Smooth muscle cell (in vitro differentiated cells): ENCODE measurements at regions not wholly inside any gene's neighbourhood (a gene's known extent, or its start where the extent isn't known, plus 50 kb on each side); places are given as distances from the start of the nearest gene placed in this dataset.

Experiments used
- DNase-seq: peaks from one replicate; lab custom pipeline; 2025; ENCODE audit not compliant: unreplicated experiment; lab: John Stamatoyannopoulos, UW
- H2AFZ ChIP-seq: fragments of 200-600 bp; sonication (generic); 2 replicates; pipeline ENCODE4 v1.6.0; 2016; ENCODE audit warnings: antibody characterized with exemption, low read depth, mild to moderate bottlenecking
- H3F3A ChIP-seq: fragments of 200-600 bp; sonication (generic); 2 replicates; pipeline ENCODE4 v1.6.0; 2017; ENCODE audit warnings: antibody characterized with exemption, low read depth
- H3K27ac ChIP-seq: fragments of 200-600 bp; sonication (generic); 2 replicates; pipeline ENCODE4 v1.5.1; 2016; ENCODE audit warnings: low read depth, mild to moderate bottlenecking
- H3K27me3 ChIP-seq: fragments of 200-600 bp; sonication (generic); 2 replicates; pipeline ENCODE4 v1.6.1; 2016; ENCODE audit warnings: low read depth, mild to moderate bottlenecking
- H3K36me3 ChIP-seq: fragments of 200-600 bp; sonication (generic); 2 replicates; pipeline ENCODE4 v1.5.1; 2016; ENCODE audit warnings: low read depth
- H3K4me1 ChIP-seq: fragments of 200-600 bp; sonication (generic); 2 replicates; pipeline ENCODE4 v1.5.1; 2016; ENCODE audit warnings: low read depth
- H3K4me2 ChIP-seq: fragments of 200-600 bp; sonication (generic); 2 replicates; pipeline ENCODE4 v1.6.0; 2016; ENCODE audit warnings: mild to moderate bottlenecking
- H3K4me3 ChIP-seq: fragments of 200-600 bp; sonication (generic); 2 replicates; pipeline ENCODE4 v1.5.1; 2016; ENCODE audit warnings: mild to moderate bottlenecking
- H3K79me2 ChIP-seq: fragments of 200-600 bp; sonication (generic); 2 replicates; pipeline ENCODE4 v1.6.0; 2016; ENCODE audit warnings: low read depth, mild to moderate bottlenecking
- H3K9ac ChIP-seq: fragments of 200-600 bp; sonication (generic); 2 replicates; pipeline ENCODE4 v1.6.0; 2016; ENCODE audit warnings: low read depth
- H3K9me3 ChIP-seq: fragments of 200-600 bp; sonication (generic); replicated peaks from 2 replicates; pipeline ENCODE4 v1.5.1; 2016; ENCODE audit warnings: low read depth
- H4K20me1 ChIP-seq: fragments of 200-600 bp; sonication (generic); 2 replicates; pipeline ENCODE4 v1.6.0; 2016; ENCODE audit warnings: low read depth
- WGBS: methylation state at CpG from one replicate; pipeline ENCODE4 v1.1.7; 2016; ENCODE audit warnings: low lambda C conversion rate; 5-methylcytosine and 5-hydroxymethylcytosine counted together
- TF ChIP-seq, protein P1 (sequence below): fragments of 200-600 bp; sonication (generic); IDR thresholded peaks from 2 replicates; pipeline ENCODE4 v1.5.1; 2017; ENCODE audit warnings: borderline replicate concordance, mild to moderate bottlenecking, antibody characterized with exemption; ENCODE audit not compliant: insufficient read depth, poor library complexity, severe bottlenecking

DNA sequence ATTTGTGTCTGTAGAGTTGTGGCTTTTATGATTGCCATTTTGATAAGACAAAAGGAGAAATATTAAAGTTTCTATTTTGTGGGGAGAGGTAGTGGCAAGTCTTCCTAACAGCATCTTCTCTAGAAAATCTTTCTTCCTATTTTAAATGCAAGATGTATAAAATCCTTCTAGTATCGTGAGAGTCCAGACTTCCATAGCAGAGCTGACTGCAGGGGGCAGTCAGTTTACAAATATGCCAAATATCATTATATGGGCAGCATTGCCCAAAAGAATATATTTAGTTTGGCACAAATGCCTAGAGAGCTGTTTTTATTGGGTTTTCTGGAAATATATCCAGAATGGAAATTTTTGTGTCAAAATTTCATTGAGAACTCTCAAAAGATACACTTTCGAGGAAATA is 82.1 kb upstream of the ALDH1A1 start:
- Histone ChIP-seq H3K4me3 (no peak overlapping the region), H3K27me3 (peaks cover 12% of the 10 kb centered on the region), H3F3A (no peaks in the 10 kb centered on the region), H3K9me3 (no peaks in the 10 kb centered on the region), H3K27ac (no peak overlapping the region), H3K36me3 (no peaks in the 10 kb centered on the region), H3K4me2 (no peak overlapping the region), H3K4me1 (peaks cover 3% of the 10 kb centered on the region), H3K9ac (no peak overlapping the region), H4K20me1 (no peaks in the 10 kb centered on the region), H3K79me2 (no peaks in the 10 kb centered on the region), H2AFZ (no peak overlapping the region)
- WGBS = 91% methylated on average over 2 of the region's 2 CpGs
- DNase-seq = no peak
- TF ChIP-seq, protein P1, sequence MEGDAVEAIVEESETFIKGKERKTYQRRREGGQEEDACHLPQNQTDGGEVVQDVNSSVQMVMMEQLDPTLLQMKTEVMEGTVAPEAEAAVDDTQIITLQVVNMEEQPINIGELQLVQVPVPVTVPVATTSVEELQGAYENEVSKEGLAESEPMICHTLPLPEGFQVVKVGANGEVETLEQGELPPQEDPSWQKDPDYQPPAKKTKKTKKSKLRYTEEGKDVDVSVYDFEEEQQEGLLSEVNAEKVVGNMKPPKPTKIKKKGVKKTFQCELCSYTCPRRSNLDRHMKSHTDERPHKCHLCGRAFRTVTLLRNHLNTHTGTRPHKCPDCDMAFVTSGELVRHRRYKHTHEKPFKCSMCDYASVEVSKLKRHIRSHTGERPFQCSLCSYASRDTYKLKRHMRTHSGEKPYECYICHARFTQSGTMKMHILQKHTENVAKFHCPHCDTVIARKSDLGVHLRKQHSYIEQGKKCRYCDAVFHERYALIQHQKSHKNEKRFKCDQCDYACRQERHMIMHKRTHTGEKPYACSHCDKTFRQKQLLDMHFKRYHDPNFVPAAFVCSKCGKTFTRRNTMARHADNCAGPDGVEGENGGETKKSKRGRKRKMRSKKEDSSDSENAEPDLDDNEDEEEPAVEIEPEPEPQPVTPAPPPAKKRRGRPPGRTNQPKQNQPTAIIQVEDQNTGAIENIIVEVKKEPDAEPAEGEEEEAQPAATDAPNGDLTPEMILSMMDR = no peak

DNA sequence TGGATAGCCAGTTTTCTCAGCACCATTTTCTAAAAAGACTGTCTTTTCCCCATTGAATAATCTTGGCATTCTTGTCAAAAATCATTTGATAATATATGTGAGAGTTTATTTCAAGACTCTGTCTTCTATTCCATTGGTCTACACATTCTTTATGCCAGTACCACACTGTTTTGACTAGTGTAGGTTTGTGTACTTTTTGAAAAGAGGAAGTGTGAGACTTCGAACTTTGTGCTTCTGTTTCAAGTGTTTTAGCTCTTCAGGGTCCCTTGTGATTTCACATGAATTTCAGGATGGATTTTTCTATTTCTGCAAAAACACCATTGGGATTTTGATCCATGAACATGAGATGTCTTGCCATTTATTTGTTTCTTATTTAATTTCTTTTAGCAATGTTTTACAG is 78.5 kb upstream of the ALDH1A1 start:
- no peak overlapping the region for H2AFZ ChIP-seq
- H3F3A ChIP-seq = no peaks in the 10 kb centered on the region
- H4K20me1 ChIP-seq = no peaks in the 10 kb centered on the region
- H3K79me2 ChIP-seq = no peaks in the 10 kb centered on the region
- no peaks in the 10 kb centered on the region for H3K9me3 ChIP-seq
- no peak for DNase-seq
- H3K4me2 ChIP-seq = no peak overlapping the region
- H3K9ac ChIP-seq = no peak overlapping the region
- H3K27ac ChIP-seq = no peak overlapping the region
- 97% methylated on average over 1 of the region's 1 CpG for whole genome bisulfite sequencing
- H3K4me1 ChIP-seq = no peaks in the 10 kb centered on the region
- no peak overlapping the region for H3K4me3 ChIP-seq
- peaks cover 16% of the 10 kb centered on the region for H3K27me3 ChIP-seq
- TF ChIP-seq, protein P1 = no peak
- H3K36me3 ChIP-seq = no peaks in the 10 kb centered on the region

DNA sequence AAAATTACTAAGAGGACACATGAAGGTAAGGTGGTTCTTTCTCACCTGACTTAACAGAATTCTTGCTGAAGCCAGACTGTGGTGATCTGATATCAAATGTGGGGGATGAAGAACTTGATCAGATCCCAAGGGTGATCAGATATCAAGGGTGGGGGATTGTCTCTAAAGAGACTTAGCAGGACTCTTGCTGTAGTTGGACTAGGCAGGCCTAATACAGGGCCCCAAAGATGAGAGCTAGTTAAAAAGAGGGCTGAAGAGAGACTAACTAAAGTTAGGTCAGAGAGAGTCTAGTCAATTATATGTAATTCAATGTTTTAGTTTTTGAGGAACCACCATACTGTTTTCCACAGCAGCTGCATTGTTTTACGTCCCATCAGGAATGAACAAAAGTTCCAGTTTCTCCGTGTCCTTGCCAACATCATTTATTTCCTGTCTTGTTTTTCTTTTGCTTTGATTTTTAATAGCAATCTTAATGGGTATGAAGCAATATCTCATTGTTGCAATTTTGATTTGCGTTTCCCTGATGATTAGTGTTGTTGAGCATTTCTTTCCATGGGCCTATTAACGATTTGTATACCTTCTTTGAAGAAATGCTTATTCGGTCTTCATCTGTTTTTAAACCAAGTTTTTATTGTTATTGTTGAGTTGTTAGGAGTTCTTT is 77.6 kb upstream of the ALDH1A1 start:
- Histone ChIP-seq H3K9ac (no peak overlapping the region), H3K27me3 (peaks cover 8% of the 10 kb centered on the region), H3K4me3 (no peak overlapping the region), H3K36me3 (no peaks in the 10 kb centered on the region), H3F3A (no peaks in the 10 kb centered on the region), H3K4me1 (no peaks in the 10 kb centered on the region), H3K9me3 (no peaks in the 10 kb centered on the region), H3K27ac (no peak overlapping the region), H3K4me2 (no peak overlapping the region), H3K79me2 (no peaks in the 10 kb centered on the region), H2AFZ (no peak overlapping the region), H4K20me1 (no peaks in the 10 kb centered on the region)
- WGBS = 95% methylated on average over 5 of the region's 5 CpGs
- TF ChIP-seq, protein P1 = no peak
- DNase-seq = no peak

DNA sequence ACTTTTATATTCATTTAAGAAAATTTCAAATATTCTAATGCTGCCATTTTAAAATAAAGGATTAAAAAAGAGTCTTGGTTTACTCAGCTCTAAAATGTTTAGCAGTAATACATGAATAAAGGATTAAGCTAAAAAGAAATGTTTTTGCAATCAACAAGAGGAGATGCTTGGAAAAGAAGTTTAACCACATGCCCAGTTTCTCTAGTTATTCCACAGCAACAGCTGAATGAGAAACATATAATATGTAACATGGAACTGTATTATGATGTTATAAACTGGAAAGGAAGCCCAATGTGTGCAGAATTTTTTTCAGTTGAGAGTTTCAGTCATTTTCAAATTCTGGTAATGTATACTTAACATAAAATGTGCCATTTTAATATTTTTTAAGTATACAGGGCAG is 76.5 kb upstream of the ALDH1A1 start:
- no peak overlapping the region for H3K9ac ChIP-seq
- H3K4me2 ChIP-seq = no peak overlapping the region
- H3K79me2 ChIP-seq = no peaks in the 10 kb centered on the region
- no peaks in the 10 kb centered on the region for H3F3A ChIP-seq
- no peak for DNase-seq
- no peak overlapping the region for H2AFZ ChIP-seq
- no peak overlapping the region for H3K27ac ChIP-seq
- no peaks in the 10 kb centered on the region for H4K20me1 ChIP-seq
- no peaks in the 10 kb centered on the region for H3K36me3 ChIP-seq
- H3K9me3 ChIP-seq = no peaks in the 10 kb centered on the region
- H3K27me3 ChIP-seq = peaks cover 6% of the 10 kb centered on the region
- no peak overlapping the region for H3K4me3 ChIP-seq
- no peaks in the 10 kb centered on the region for H3K4me1 ChIP-seq
- TF ChIP-seq, protein P1 = no peak
